Mesendoderm (in vitro differentiated cells): ENCODE measurements at regions not wholly inside any gene's neighbourhood (a gene's known extent, or its start where the extent isn't known, plus 50 kb on each side); places are given as distances from the start of the nearest gene placed in this dataset.
"Not testable (repeated sequence)": the region's sequence is repeated elsewhere in the genome, so short reads cannot be mapped to it uniquely, and the experiment has no call there.

Experiments used
- DNase-seq: peaks from one replicate; pipeline ENCODE4 v3.0.0; 2013
- H2AK5ac ChIP-seq: 2 replicates; pipeline ENCODE4 v1.6.1; 2013; ENCODE audit warnings: low read length, inconsistent platforms
- H2BK120ac ChIP-seq: 2 replicates; pipeline ENCODE4 v1.6.1; 2013; ENCODE audit warnings: low read depth, mild to moderate bottlenecking, low read length, moderate library complexity, mixed read lengths
- H2BK15ac ChIP-seq: replicated peaks from 2 replicates; pipeline ENCODE4 v1.6.1; 2013; ENCODE audit warnings: low read depth, mild to moderate bottlenecking, moderate library complexity
- H2BK5ac ChIP-seq: 2 replicates; pipeline ENCODE4 v1.6.1; 2013; ENCODE audit warnings: low read length, inconsistent platforms
- H3K18ac ChIP-seq: 2 replicates; pipeline ENCODE4 v1.6.1; 2013; ENCODE audit warnings: mild to moderate bottlenecking, low read length, mixed read lengths
- H3K23ac ChIP-seq: one replicate; pipeline ENCODE4 v1.6.1; 2013; ENCODE audit warnings: low read length
- H3K27ac ChIP-seq: 2 replicates; pipeline ENCODE4 v1.5.1; 2013; ENCODE audit warnings: low read depth, mild to moderate bottlenecking, inconsistent platforms, low read length, moderate library complexity
- H3K27me3 ChIP-seq: 2 replicates; pipeline ENCODE4 v1.6.1; 2013; ENCODE audit warnings: low read length, control low read depth, mild to moderate bottlenecking, inconsistent platforms; ENCODE audit not compliant: insufficient read depth, poor library complexity
- H3K36me3 ChIP-seq: 2 replicates; pipeline ENCODE4 v1.6.1; 2013; ENCODE audit warnings: low read length, inconsistent platforms; ENCODE audit not compliant: control insufficient read depth, insufficient read depth
- H3K4ac ChIP-seq: one replicate; pipeline ENCODE4 v1.6.1; 2013; ENCODE audit warnings: low read depth, mild to moderate bottlenecking, low read length, moderate library complexity
- H3K4me1 ChIP-seq: 2 replicates; pipeline ENCODE4 v1.6.1; 2013; ENCODE audit warnings: low read depth, low read length, inconsistent platforms; ENCODE audit not compliant: control insufficient read depth
- H3K4me2 ChIP-seq: 2 replicates; pipeline ENCODE4 v1.6.1; 2013; ENCODE audit warnings: low read length
- H3K4me3 ChIP-seq: 2 replicates; pipeline ENCODE4 v1.5.1; 2013; ENCODE audit warnings: mild to moderate bottlenecking, low read length
- H3K56ac ChIP-seq: one replicate; pipeline ENCODE4 v1.6.1; 2013; ENCODE audit warnings: low read length
- H3K79me1 ChIP-seq: 2 replicates; pipeline ENCODE4 v1.6.1; 2013; ENCODE audit warnings: low read length, inconsistent platforms
- H3K79me2 ChIP-seq: 2 replicates; pipeline ENCODE4 v1.6.1; 2013; ENCODE audit warnings: mild to moderate bottlenecking, low read length; ENCODE audit not compliant: control insufficient read depth, insufficient read depth
- H3K9ac ChIP-seq: 2 replicates; pipeline ENCODE4 v1.6.1; 2013; ENCODE audit warnings: low read length, inconsistent platforms
- H4K5ac ChIP-seq: one replicate; pipeline ENCODE4 v1.6.1; 2013; ENCODE audit warnings: low read length
- H4K8ac ChIP-seq: one replicate; pipeline ENCODE4 v1.6.1; 2013; ENCODE audit warnings: low read depth, mild to moderate bottlenecking, control low read depth, low read length, moderate library complexity
- WGBS: extraction: QIAGEN DNeasy Blood & Tissue Kit; methylation state at CpG from one replicate; pipeline ENCODE4 v1.1.7; 2013; ENCODE audit warnings: low lambda C conversion rate, missing lambda C conversion rate; ENCODE audit not compliant: insufficient coverage; ENCODE audit errors: extremely low coverage; 5-methylcytosine and 5-hydroxymethylcytosine counted together

GRCh38 chr7:150029013-150029389 lies 155.2 kb downstream of the ATP6V0E2 start:
- H3K4me2 ChIP-seq, H2AK5ac ChIP-seq, H3K4me3 ChIP-seq, H3K56ac ChIP-seq, H3K9ac ChIP-seq, H4K8ac ChIP-seq, H3K79me1 ChIP-seq, H3K79me2 ChIP-seq, H3K18ac ChIP-seq, H2BK5ac ChIP-seq, H3K23ac ChIP-seq, H3K27me3 ChIP-seq, DNase-seq, H3K27ac ChIP-seq, H2BK15ac ChIP-seq, H3K4ac ChIP-seq, H2BK120ac ChIP-seq, H3K36me3 ChIP-seq, H4K5ac ChIP-seq, H3K4me1 ChIP-seq: not testable (repeated sequence)
- no CpG with 5 or more reads among the region's 6 CpGs for WGBS

GRCh38 chr7:150031733-150032132 lies 158.0 kb downstream of the ATP6V0E2 start:
- H4K5ac ChIP-seq, H3K4ac ChIP-seq, H3K79me1 ChIP-seq, H3K4me3 ChIP-seq, H3K23ac ChIP-seq, H3K56ac ChIP-seq, H3K27me3 ChIP-seq, H2AK5ac ChIP-seq, H4K8ac ChIP-seq, H3K18ac ChIP-seq, H3K36me3 ChIP-seq, H2BK15ac ChIP-seq, H3K27ac ChIP-seq, H2BK120ac ChIP-seq, H3K9ac ChIP-seq, H3K4me2 ChIP-seq, H3K79me2 ChIP-seq, H3K4me1 ChIP-seq, DNase-seq, H2BK5ac ChIP-seq: not testable (repeated sequence)
- WGBS: no CpG with 5 or more reads among the region's 3 CpGs

GRCh38 chr7:150033711-150034110 lies 159.9 kb downstream of the ATP6V0E2 start:
- WGBS: no CpG with 5 or more reads among the region's 23 CpGs
- H2AK5ac ChIP-seq, H3K27me3 ChIP-seq, H4K5ac ChIP-seq, H3K36me3 ChIP-seq, H3K4ac ChIP-seq, DNase-seq, H2BK15ac ChIP-seq, H3K4me3 ChIP-seq, H3K79me2 ChIP-seq, H3K23ac ChIP-seq, H4K8ac ChIP-seq, H3K4me1 ChIP-seq, H3K79me1 ChIP-seq, H3K56ac ChIP-seq, H2BK120ac ChIP-seq, H3K18ac ChIP-seq, H2BK5ac ChIP-seq, H3K27ac ChIP-seq, H3K9ac ChIP-seq, H3K4me2 ChIP-seq: not testable (repeated sequence)

- H2AK5ac ChIP-seq, DNase-seq, H3K4me1 ChIP-seq, H3K4me2 ChIP-seq, H3K79me2 ChIP-seq, H3K56ac ChIP-seq, H3K9ac ChIP-seq, H3K79me1 ChIP-seq, H3K18ac ChIP-seq, H2BK15ac ChIP-seq, H2BK120ac ChIP-seq, H3K27me3 ChIP-seq, H3K36me3 ChIP-seq, H4K8ac ChIP-seq, H3K4me3 ChIP-seq, H2BK5ac ChIP-seq, H4K5ac ChIP-seq, H3K27ac ChIP-seq, H3K4ac ChIP-seq, H3K23ac ChIP-seq: not testable (repeated sequence)
- no CpG with 5 or more reads among the region's 21 CpGs for WGBS
These were observed 162.0 kb downstream of the ATP6V0E2 start for GRCh38 chr7:150035769-150036168.

GRCh38 chr7:150039061-150039460 lies 165.3 kb downstream of the ATP6V0E2 start:
- H2BK5ac ChIP-seq, H3K36me3 ChIP-seq, H4K8ac ChIP-seq, H3K9ac ChIP-seq, H3K79me2 ChIP-seq, H2AK5ac ChIP-seq, H2BK120ac ChIP-seq, DNase-seq, H3K18ac ChIP-seq, H3K4me3 ChIP-seq, H3K4ac ChIP-seq, H3K79me1 ChIP-seq, H3K4me2 ChIP-seq, H3K27ac ChIP-seq, H2BK15ac ChIP-seq, H3K4me1 ChIP-seq, H3K27me3 ChIP-seq, H4K5ac ChIP-seq, H3K56ac ChIP-seq, H3K23ac ChIP-seq: not testable (repeated sequence)
- WGBS: no CpG with 5 or more reads among the region's 16 CpGs

- H3K23ac ChIP-seq, H2BK15ac ChIP-seq, H3K4me2 ChIP-seq, H3K4me1 ChIP-seq, H3K4me3 ChIP-seq, H2BK5ac ChIP-seq, DNase-seq, H4K5ac ChIP-seq, H3K18ac ChIP-seq, H3K36me3 ChIP-seq, H4K8ac ChIP-seq, H3K4ac ChIP-seq, H3K79me1 ChIP-seq, H2BK120ac ChIP-seq, H3K79me2 ChIP-seq, H3K9ac ChIP-seq, H3K27me3 ChIP-seq, H2AK5ac ChIP-seq, H3K27ac ChIP-seq, H3K56ac ChIP-seq: not testable (repeated sequence)
- no CpG with 5 or more reads among the region's 20 CpGs for WGBS
These were observed 168.5 kb downstream of the ATP6V0E2 start for GRCh38 chr7:150042281-150042680.
